H1 (cell line): ENCODE measurements at regions not wholly inside any gene's neighbourhood (a gene's known extent, or its start where the extent isn't known, plus 50 kb on each side); places are given as distances from the start of the nearest gene placed in this dataset.

ENCODE experiments used
- CTCF ChIA-PET: fragments of 300-600 bp; sonication (Branson Sonifier 250); formaldehyde crosslinking; loops from one replicate; lab custom pipeline; 2021; ENCODE audit not compliant: partially characterized antibody; lab: Charles Lee
- POLR2A ChIA-PET: fragments of 300-600 bp; sonication (Branson Sonifier 250); formaldehyde crosslinking; loops from one replicate; lab custom pipeline; 2021; ENCODE audit warnings: inconsistent platforms; ENCODE audit not compliant: partially characterized antibody; lab: Charles Lee
- DNase-seq, 2 experiments: peaks; one replicate each; pipeline versions ENCODE4 v3.0.0 to v3.0.0-alpha.2; 2010 to 2022; ENCODE audit warnings: low spot score in 2 of 2, low read depth in 1 of 2, mixed read lengths in 1 of 2
- FAIRE-seq: peaks from 2 replicates; lab custom pipeline; 2011; peaks lifted over from hg19 to GRCh38; lab: Jason Lieb, UNC
- H2AFZ ChIP-seq: 2 replicates; pipeline ENCODE4 v1.8.1; 2012; ENCODE audit warnings: low read length, inconsistent platforms
- H2AK5ac ChIP-seq: 2 replicates; pipeline ENCODE4 v1.6.1; 2013; ENCODE audit warnings: low read depth, low read length
- H2BK120ac ChIP-seq: replicated peaks from 2 replicates; pipeline ENCODE3; 2013; ENCODE audit warnings: low read depth, low read length, inconsistent platforms
- H2BK12ac ChIP-seq: 2 replicates; pipeline ENCODE4 v1.6.1; 2013; ENCODE audit warnings: low read depth, low read length
- H2BK15ac ChIP-seq: 2 replicates; pipeline ENCODE4 v1.6.1; 2013; ENCODE audit warnings: low read length
- H2BK20ac ChIP-seq: 2 replicates; pipeline ENCODE4 v1.6.1; 2013; ENCODE audit warnings: low read length
- H2BK5ac ChIP-seq: 2 replicates; pipeline ENCODE4 v1.6.1; 2013; ENCODE audit warnings: low read depth, low read length
- H3K14ac ChIP-seq: 2 replicates; pipeline ENCODE4 v1.6.1; 2013; ENCODE audit warnings: inconsistent platforms; ENCODE audit not compliant: insufficient read length
- H3K18ac ChIP-seq: 2 replicates; pipeline ENCODE4 v1.6.1; 2013; ENCODE audit warnings: low read length; ENCODE audit errors: extremely low read depth
- H3K23ac ChIP-seq: 2 replicates; pipeline ENCODE4 v1.6.1; 2013; ENCODE audit warnings: inconsistent platforms; ENCODE audit not compliant: insufficient read length
- H3K23me2 ChIP-seq: 2 replicates; pipeline ENCODE4 v1.6.1; 2013; ENCODE audit warnings: low read depth, low read length
- H3K27ac ChIP-seq: 2 replicates; pipeline ENCODE4 v1.6.1; 2011; ENCODE audit warnings: low read depth, low read length, inconsistent platforms
- H3K27me3 ChIP-seq, 4 experiments: replicated peaks in 1 of 4; 1 replicate in 1 of 4; 2 replicates in 3 of 4; pipeline versions ENCODE4 v1.6.1 to v1.8.1; 2011 to 2013; ENCODE audit warnings: low read length in 3 of 4, mild to moderate bottlenecking in 3 of 4, inconsistent platforms in 2 of 4, mixed read lengths in 2 of 4, moderate library complexity in 1 of 4; ENCODE audit not compliant: control insufficient read depth in 3 of 4, insufficient read depth in 3 of 4; ENCODE audit errors: extremely low read depth in 1 of 4
- H3K36me3 ChIP-seq, 4 experiments: 2 replicates each; pipeline versions ENCODE4 v1.6.1 to v1.8.1; 2011 to 2013; ENCODE audit warnings: mild to moderate bottlenecking in 4 of 4, low read length in 3 of 4, moderate library complexity in 2 of 4, control low read depth in 1 of 4, inconsistent platforms in 1 of 4; ENCODE audit not compliant: insufficient read depth in 4 of 4, control insufficient read depth in 2 of 4
- H3K4ac ChIP-seq: replicated peaks from 2 replicates; pipeline ENCODE3; 2013; ENCODE audit warnings: low read length, low read depth, mixed read lengths, inconsistent platforms; ENCODE audit not compliant: insufficient read length
- H3K4me1 ChIP-seq, 4 experiments: replicated peaks in 1 of 4; 1 replicate in 1 of 4; 2 replicates in 3 of 4; pipeline versions ENCODE4 v1.6.1 to v1.8.1; 2011 to 2013; ENCODE audit warnings: low read length in 3 of 4, inconsistent platforms in 2 of 4, mixed read lengths in 1 of 4; ENCODE audit not compliant: insufficient read depth in 4 of 4, control insufficient read depth in 3 of 4
- H3K4me2 ChIP-seq, 2 experiments: 2 replicates each; pipeline versions ENCODE4 v1.6.1 to v1.8.1; 2011 to 2013; ENCODE audit warnings: low read depth in 2 of 2, low read length in 2 of 2, control low read depth in 1 of 2, inconsistent platforms in 1 of 2, mild to moderate bottlenecking in 1 of 2; ENCODE audit not compliant: insufficient read depth in 1 of 2
- H3K4me3 ChIP-seq, 4 experiments: fragments of 200-600, 300-600 bp in 1 of 4; sonication (generic), shearing (Covaris generic), sonication (Bioruptor Twin) in 1 of 4; 2 replicates each; pipeline versions ENCODE4 v1.5.1 to v1.8.1; 2011 to 2016; ENCODE audit warnings: low read length in 4 of 4, low read depth in 3 of 4, control low read depth in 2 of 4, inconsistent platforms in 2 of 4, mild to moderate bottlenecking in 2 of 4, mixed read lengths in 1 of 4, moderate library complexity in 1 of 4; ENCODE audit not compliant: insufficient read depth in 2 of 4; ENCODE audit errors: extremely low read depth in 1 of 4
- H3K56ac ChIP-seq: replicated peaks from 2 replicates; pipeline ENCODE3; 2013; ENCODE audit warnings: low read depth, mild to moderate bottlenecking, mixed read lengths, low read length, inconsistent platforms; ENCODE audit not compliant: insufficient read length
- H3K79me1 ChIP-seq: 2 replicates; pipeline ENCODE4 v1.6.1; 2013; ENCODE audit warnings: low read depth, low read length, control low read depth
- H3K79me2 ChIP-seq, 2 experiments: 2 replicates each; pipeline versions ENCODE4 v1.6.1 to v1.8.1; 2012 to 2013; ENCODE audit warnings: low read length in 2 of 2, mild to moderate bottlenecking in 2 of 2, inconsistent platforms in 1 of 2; ENCODE audit not compliant: insufficient read depth in 2 of 2, control insufficient read depth in 1 of 2
- H3K9ac ChIP-seq, 4 experiments: replicated peaks in 1 of 4; 1 replicate in 1 of 4; 2 replicates in 3 of 4; pipeline versions ENCODE4 v1.6.1 to v1.8.1; 2011 to 2013; ENCODE audit warnings: low read depth in 3 of 4, low read length in 3 of 4, control low read depth in 2 of 4, mild to moderate bottlenecking in 2 of 4, moderate library complexity in 2 of 4, inconsistent platforms in 1 of 4; ENCODE audit errors: extremely low read depth in 1 of 4
- H3K9me3 ChIP-seq, 2 experiments: 2 replicates each; pipeline versions ENCODE4 v1.6.1 to v1.8.1; 2012 to 2013; ENCODE audit warnings: mild to moderate bottlenecking in 2 of 2, moderate library complexity in 2 of 2, control low read depth in 1 of 2, inconsistent platforms in 1 of 2, low read depth in 1 of 2, low read length in 1 of 2, mixed read lengths in 1 of 2; ENCODE audit not compliant: insufficient read depth in 2 of 2
- H4K20me1 ChIP-seq, 2 experiments: replicated peaks in 1 of 2; 2 replicates each; pipeline versions ENCODE3 to v1.8.1; 2011 to 2013; ENCODE audit warnings: inconsistent platforms in 2 of 2, low read length in 2 of 2, mild to moderate bottlenecking in 1 of 2; ENCODE audit not compliant: insufficient read depth in 2 of 2, control insufficient read depth in 1 of 2
- H4K5ac ChIP-seq: 2 replicates; pipeline ENCODE4 v1.6.1; 2013; ENCODE audit warnings: low read length, low read depth, mixed read lengths, inconsistent platforms; ENCODE audit not compliant: insufficient read length
- H4K8ac ChIP-seq: 2 replicates; pipeline ENCODE4 v1.8.0; 2013; ENCODE audit warnings: mild to moderate bottlenecking, moderate library complexity, low read length, inconsistent platforms; ENCODE audit not compliant: insufficient read depth; ENCODE audit errors: extremely low read depth
- H4K91ac ChIP-seq: replicated peaks from 2 replicates; pipeline ENCODE3; 2013; ENCODE audit warnings: low read length, mixed read lengths, inconsistent platforms; ENCODE audit not compliant: insufficient read length
- ATF2 ChIP-seq: IDR thresholded peaks from 2 replicates; pipeline ENCODE4 v1.6.1; 2012; ENCODE audit warnings: low read length, inconsistent platforms
- FOSL1 ChIP-seq: IDR thresholded peaks from 2 replicates; pipeline ENCODE4 v1.6.1; 2011; ENCODE audit warnings: mild to moderate bottlenecking, low read depth, low read length, moderate library complexity; ENCODE audit not compliant: insufficient read depth
- HDAC2 ChIP-seq, 2 experiments: fragments of 300-600 bp in 1 of 2; sonication (generic) in 1 of 2; IDR thresholded peaks; 2 replicates each; pipeline ENCODE4 v1.6.1; 2011 to 2012; ENCODE audit warnings: low read depth in 2 of 2, low read length in 2 of 2, mild to moderate bottlenecking in 2 of 2, moderate library complexity in 2 of 2, borderline replicate concordance in 1 of 2, inconsistent platforms in 1 of 2
- KDM5A ChIP-seq: fragments of 200-600 bp; IDR thresholded peaks from 2 replicates; pipeline ENCODE4 v1.7.1; 2012; ENCODE audit warnings: mild to moderate bottlenecking, low read length, inconsistent platforms, mixed read lengths
- PHF8 ChIP-seq: fragments of 200-600 bp; sonication (generic); conservative IDR thresholded peaks from 2 replicates; pipeline ENCODE4 v1.7.1; 2012; ENCODE audit warnings: low read depth, mild to moderate bottlenecking, inconsistent platforms, low read length, moderate library complexity
- POU5F1 ChIP-seq: IDR thresholded peaks from 2 replicates; pipeline ENCODE4 v1.6.1; 2011; ENCODE audit warnings: low read depth, mild to moderate bottlenecking, low read length, moderate library complexity
- RAD21 ChIP-seq, 2 experiments: IDR thresholded peaks in 1 of 2; conservative IDR thresholded peaks in 1 of 2; 2 replicates each; pipeline ENCODE4 v1.6.1; 2011; ENCODE audit warnings: low read depth in 2 of 2, low read length in 2 of 2, improper control_type of control experiment in 1 of 2, inconsistent platforms in 1 of 2, mild to moderate bottlenecking in 1 of 2, moderate library complexity in 1 of 2
- SP2 ChIP-seq: IDR thresholded peaks from 2 replicates; pipeline ENCODE4 v1.6.1; 2012; ENCODE audit warnings: mild to moderate bottlenecking, low read length, inconsistent platforms
- TAF1 ChIP-seq: IDR thresholded peaks from 2 replicates; pipeline ENCODE4 v1.6.1; 2011; ENCODE audit warnings: mild to moderate bottlenecking, low read depth, low read length
- TBP ChIP-seq: IDR thresholded peaks from 2 replicates; pipeline ENCODE4 v1.6.1; 2011; ENCODE audit warnings: low read depth, low read length, improper control_type of control experiment
- USF2 ChIP-seq: IDR thresholded peaks from 2 replicates; pipeline ENCODE4 v1.6.1; 2011; ENCODE audit warnings: low read length, improper control_type of control experiment
- YY1 ChIP-seq: IDR thresholded peaks from 2 replicates; pipeline ENCODE4 v1.6.1; 2011; ENCODE audit warnings: low read depth, mild to moderate bottlenecking, low read length
- WGBS, 2 experiments: shearing (Covaris generic) in 1 of 2; methylation state at CpG; one replicate each; pipeline versions ENCODE4 v1.1.6 to v1.1.7; 2013 to 2015; ENCODE audit warnings: low lambda C conversion rate in 2 of 2, mixed read lengths in 2 of 2, inconsistent platforms in 1 of 2, low coverage in 1 of 2, missing lambda C conversion rate in 1 of 2; ENCODE audit not compliant: insufficient replicate concordance in 2 of 2, insufficient coverage in 1 of 2, insufficient read length in 1 of 2; ENCODE audit errors: extremely low coverage in 1 of 2, missing lambda C conversion rate in 1 of 2; 5-methylcytosine and 5-hydroxymethylcytosine counted together

- H3K4me3 ChIP-seq, result no peak overlapping the region
- ChIA-PET POLR2A (no interaction called here), CTCF (interaction anchor here (0.7 to 1.3 kb wide), 3 partner anchors 16 to 356 kb away, joined by 3 read pairs; no protein-coding TSS in a partner anchor)
- H3K4ac ChIP-seq, result no peak overlapping the region
- no peak overlapping the region for H2BK20ac ChIP-seq
- no peak overlapping the region for H4K5ac ChIP-seq
- H2AK5ac ChIP-seq, result no peak overlapping the region
- no peak overlapping the region for H2BK12ac ChIP-seq
- H4K20me1 ChIP-seq, result no peaks in the 10 kb centered on the region
- H3K4me2 ChIP-seq, result no peak overlapping the region
- no peaks in the 10 kb centered on the region for H3K79me2 ChIP-seq
- no peak overlapping the region for H3K27ac ChIP-seq
- no peak overlapping the region for H2BK120ac ChIP-seq
- H2BK5ac ChIP-seq, result no peak overlapping the region
- H3K9ac ChIP-seq, result no peak overlapping the region
- no peak overlapping the region for H3K14ac ChIP-seq
- H4K91ac ChIP-seq, result no peak overlapping the region
- no peak for FAIRE-seq
- 86% methylated on average over 5 of the region's 5 CpGs; no CpG with 5 or more reads in 1 of the 2 experiments for WGBS, 2 experiments
- H3K4me1 ChIP-seq, result no peaks in the 10 kb centered on the region
- H3K36me3 ChIP-seq, result no peaks in the 10 kb centered on the region
- H3K23me2 ChIP-seq, result no peaks in the 10 kb centered on the region
- no peaks in the 10 kb centered on the region for H3K27me3 ChIP-seq
- H3K9me3 ChIP-seq, result no peaks in the 10 kb centered on the region
- no peak overlapping the region for H3K18ac ChIP-seq
- no peak for DNase-seq
- H4K8ac ChIP-seq, result no peak overlapping the region
- H3K56ac ChIP-seq, result no peak overlapping the region
- H3K23ac ChIP-seq, result no peak overlapping the region
- H2AFZ ChIP-seq, result no peak overlapping the region
- no peaks in the 10 kb centered on the region for H3K79me1 ChIP-seq
- no peak overlapping the region for H2BK15ac ChIP-seq
- TF ChIP-seq RAD21 (IDR thresholded peaks at IDR 0.05 in 1 of 2, conservative IDR thresholded peaks at IDR 0.05 in 1 of 2; ENCODE audit: low read depth in 2 of 2, low read length in 2 of 2) (no peak), PHF8 (no peak), SP2 (no peak), TBP (no peak), ATF2 (no peak), POU5F1 (no peak), YY1 (no peak), TAF1 (no peak), FOSL1 (no peak), USF2 (no peak), KDM5A (no peak), HDAC2 (IDR thresholded peaks at IDR 0.05; ENCODE audit: borderline replicate concordance in 1 of 2, low read depth in 2 of 2, low read length in 2 of 2) (no peak)
Observed at GRCh38 chr3:148599481-148599880, 98.2 kb upstream of the AGTR1 start.
